SW 1271 (cell line): ENCODE measurements at regions not wholly inside any gene's neighbourhood (a gene's known extent, or its start where the extent isn't known, plus 50 kb on each side); places are given as distances from the start of the nearest gene placed in this dataset.
"Not testable (repeated sequence)": the region's sequence is repeated elsewhere in the genome, so short reads cannot be mapped to it uniquely, and the experiment has no call there.

Source experiments
- DNase-seq, 2 experiments: peaks; one replicate each; lab custom pipeline; 2025; lab: John Stamatoyannopoulos, UW

DNA sequence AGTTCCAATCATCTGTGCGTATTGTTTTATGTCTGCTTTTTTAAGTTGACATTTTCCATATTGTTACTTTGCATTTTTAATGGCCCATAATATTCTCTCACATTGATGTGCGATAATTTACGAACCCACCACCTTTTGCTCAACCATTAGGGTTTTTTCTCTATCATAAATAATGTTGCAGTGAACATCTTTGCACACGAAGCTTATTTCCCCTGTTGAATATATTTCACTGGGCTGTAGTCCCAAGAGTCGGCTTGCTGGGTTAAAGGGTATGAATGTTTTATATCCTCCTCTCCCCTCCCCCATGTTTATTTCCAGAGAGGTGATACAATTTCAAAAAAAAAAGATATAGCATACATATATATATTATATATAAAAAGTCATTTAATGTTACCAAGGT is 272.7 kb upstream of the RGMA start:
- DNase-seq, result no peak

GRCh38 chr15:93360976-93361375 is 272.0 kb upstream of the RGMA start:
- no peak for DNase-seq

DNA sequence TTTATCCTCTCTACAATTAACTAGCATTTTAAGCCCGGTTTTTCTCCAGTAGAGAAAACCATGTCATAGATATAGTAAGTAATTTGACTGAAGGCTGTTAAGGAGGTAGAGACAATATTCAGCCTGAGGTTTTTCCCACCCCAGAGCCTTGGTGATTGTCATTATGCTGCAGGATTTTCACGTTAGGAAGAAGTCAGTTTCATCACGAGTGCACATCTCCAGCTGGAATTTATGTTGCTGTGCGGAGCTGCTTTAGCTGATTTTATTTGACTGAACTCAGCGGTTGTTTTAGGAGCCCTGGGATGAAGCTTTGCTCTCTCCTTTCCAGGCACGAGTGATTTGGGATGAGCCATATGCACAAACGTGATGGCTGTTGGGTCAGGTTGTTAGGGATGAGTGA is 271.3 kb upstream of the RGMA start:
- no peak for DNase-seq

DNA sequence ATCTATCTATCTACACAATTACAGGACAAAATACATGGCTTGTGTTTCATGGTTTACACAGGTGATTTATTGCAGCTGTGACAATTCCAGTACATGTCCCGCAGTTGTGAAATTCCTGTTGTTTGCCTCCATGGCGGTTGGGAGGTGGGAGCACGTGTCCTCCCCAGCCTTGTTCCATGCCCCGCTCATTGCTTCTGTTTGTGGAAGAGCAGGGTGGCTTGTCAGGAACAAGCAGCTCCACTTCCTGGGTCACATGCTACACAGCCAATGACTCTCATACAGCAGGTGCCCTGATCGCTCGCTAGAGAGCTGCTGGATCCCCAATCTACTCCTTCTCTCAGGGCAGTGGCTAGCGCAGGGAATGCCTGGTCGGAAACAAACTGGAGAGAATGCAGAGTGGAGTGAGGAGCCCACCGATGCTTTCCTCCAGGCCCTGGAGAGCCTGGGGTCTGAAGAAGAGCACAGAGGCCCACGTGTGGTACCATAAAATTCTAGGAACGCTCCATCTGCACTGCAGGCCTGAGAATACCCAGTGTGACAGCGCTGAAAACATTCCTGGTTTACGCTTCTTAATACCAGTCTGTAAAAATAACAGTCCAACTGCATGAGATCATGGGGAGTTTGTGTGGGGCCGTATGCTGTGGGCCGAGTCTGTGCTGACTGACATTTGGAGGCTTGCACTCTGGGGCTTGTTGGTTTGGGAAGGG is 270.6 kb upstream of the RGMA start:
- DNase-seq, result no peak

DNA sequence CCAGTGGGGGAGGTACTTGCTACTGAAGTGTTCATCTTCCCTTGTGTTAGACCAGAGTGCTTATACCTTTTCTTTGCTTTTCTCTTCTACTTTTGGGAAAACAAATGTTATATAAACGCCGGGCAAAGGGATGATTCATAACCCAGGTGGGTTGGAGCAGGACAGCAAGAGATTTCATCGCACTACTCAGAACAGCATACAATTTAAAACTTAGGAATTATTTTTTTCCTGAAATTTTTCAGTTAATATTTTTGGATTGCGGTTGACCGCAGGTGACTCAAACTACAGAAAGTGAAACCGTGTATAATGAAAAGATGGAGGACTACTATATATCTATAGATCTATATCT is 270.0 kb upstream of the RGMA start:
- DNase-seq, result no peak

GRCh38 chr15:93358166-93359059 is 269.4 kb upstream of the RGMA start:
- no peak for DNase-seq

DNA sequence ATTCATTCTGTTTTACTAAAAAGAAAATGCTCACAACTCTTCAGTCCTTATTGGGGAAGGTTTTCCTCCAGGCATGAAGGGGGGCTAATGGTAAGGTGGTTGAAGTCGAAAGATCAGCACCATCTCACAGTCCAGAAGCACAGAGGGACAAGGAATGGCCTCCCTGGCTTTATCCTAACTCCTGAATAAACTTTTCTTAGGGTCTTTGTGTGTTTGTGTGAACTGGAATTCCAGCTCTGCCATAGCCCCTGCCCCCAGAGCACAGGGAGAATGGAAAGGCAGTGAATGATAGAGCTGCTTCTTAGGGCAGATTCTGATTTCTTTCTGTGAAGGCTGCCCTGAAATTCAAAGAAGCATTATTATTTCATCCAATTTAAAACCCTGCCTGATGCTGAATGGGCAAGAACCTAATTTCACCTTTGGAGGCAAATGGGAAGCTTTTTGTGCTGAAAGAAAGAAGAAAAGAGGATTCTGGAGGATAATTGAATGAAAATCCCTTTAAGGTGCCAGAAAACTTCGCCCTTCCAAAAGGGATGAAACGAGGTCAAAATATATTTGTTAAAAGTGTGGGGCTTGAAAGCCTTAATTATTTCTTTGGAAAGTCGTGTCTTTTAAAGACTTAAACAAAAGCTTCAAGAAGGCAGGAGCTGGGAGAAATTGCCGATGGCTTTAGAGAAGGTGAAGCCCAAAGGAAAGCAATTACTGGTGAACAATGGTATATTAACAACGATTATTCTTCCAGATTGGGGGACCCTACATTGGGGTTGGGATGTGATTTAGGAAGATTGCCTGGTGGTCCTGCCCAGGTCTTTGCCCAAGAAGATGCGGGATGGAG is 259.9 kb upstream of the RGMA start:
- no peak for DNase-seq

DNA sequence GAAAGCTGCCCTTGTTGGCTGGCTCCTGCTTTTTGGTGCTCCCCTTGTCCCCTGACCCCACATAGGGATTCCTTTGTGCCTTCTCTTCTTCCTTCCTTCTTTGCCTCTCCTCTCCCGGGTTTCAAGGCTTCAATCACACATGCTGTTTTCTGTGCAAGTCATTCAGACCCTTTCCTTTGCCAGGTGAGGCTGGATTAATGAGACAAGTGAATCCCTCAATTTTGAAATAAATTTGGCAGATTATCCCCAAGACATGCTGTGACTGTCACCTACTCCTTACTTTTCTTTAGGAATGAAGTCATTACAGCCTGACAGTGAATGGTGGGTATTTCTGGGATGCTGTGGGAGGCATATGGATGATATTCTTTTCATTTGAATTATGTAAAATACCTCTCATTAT is 259.0 kb upstream of the RGMA start:
- no peak for DNase-seq

DNA sequence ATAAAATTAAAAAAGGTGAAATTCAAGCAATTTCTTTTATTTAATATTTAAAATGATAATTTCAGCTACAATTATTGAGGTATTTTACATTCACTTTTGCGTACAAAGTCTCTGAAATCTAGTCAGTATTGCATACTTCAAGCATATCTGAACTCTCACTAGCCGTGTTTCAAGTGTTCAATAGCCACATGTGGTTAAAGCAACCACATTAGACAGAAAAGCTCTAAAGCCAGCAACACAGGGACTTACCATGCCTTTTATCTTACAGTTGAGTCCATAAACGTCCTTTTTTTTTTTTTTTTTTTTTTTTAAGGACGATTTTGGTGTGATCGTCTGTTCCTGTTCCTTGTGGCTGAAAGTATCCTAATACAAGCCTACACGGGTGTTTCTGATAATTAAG is 257.0 kb upstream of the RGMA start:
- no peak for DNase-seq

GRCh38 chr15:93343402-93343801 is 254.4 kb upstream of the RGMA start:
- DNase-seq, result not testable (repeated sequence)

DNA sequence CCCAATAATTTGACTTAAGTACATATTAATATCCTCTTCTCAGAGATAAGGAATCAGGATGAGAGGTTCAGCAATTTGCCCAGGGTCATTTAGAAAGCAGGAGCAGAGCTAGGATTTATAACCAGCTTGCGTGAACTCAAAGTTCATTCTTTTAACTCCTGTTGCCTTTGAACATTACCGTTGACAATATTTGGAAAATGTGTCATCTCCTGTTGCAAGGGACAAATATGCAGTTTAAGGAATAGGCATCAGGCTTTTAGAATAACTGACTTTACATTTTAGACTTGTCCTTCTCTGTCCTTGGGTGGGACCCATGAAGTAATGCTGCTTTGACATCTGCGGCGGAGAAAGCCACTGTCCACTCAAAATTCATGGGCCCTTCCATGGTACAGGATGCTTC is 252.2 kb upstream of the RGMA start:
- DNase-seq, result no peak

DNA sequence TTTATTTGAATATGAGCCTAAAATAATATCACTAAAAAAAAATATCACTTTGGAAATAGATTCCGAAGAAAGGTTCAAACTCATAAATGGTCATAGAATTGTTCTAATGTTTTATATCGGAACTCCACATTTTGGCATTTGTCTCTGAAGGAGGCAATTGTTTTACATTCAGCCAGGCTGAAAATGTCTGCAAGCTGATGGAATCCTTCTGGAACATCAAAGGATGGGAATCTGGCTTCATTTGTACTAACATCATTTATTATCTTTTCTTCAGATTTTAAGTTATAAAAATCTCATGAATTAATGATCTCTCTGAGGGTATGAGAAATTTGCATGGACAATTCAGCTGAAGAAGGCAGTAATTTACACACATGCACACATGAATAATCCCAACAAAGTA is 251.4 kb upstream of the RGMA start:
- DNase-seq, result no peak

GRCh38 chr15:93333796-93334195 is 244.8 kb upstream of the RGMA start:
- DNase-seq, result no peak

DNA sequence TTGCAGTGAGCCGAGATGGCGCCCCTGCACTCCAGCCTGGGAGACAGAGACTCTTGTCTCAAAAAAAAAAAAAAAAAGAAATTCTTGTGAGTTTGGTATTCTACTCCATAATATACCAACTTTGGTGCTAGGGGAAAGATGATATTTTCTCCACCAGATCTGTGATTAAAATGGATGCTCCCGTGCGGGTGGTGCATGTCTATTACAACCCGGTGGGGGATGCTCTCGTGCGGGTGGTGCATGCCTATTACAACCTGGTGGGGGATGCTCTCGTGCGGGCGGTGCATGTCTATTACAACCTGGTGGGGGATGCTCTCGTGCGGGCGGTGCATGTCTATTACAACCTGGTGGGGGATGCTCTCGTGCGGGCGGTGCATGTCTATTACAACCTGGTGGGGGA is 244.1 kb upstream of the RGMA start:
- not testable (repeated sequence) for DNase-seq

- DNase-seq, result no peak
Observed at GRCh38 chr15:93332168-93332553, 243.2 kb upstream of the RGMA start.

DNA sequence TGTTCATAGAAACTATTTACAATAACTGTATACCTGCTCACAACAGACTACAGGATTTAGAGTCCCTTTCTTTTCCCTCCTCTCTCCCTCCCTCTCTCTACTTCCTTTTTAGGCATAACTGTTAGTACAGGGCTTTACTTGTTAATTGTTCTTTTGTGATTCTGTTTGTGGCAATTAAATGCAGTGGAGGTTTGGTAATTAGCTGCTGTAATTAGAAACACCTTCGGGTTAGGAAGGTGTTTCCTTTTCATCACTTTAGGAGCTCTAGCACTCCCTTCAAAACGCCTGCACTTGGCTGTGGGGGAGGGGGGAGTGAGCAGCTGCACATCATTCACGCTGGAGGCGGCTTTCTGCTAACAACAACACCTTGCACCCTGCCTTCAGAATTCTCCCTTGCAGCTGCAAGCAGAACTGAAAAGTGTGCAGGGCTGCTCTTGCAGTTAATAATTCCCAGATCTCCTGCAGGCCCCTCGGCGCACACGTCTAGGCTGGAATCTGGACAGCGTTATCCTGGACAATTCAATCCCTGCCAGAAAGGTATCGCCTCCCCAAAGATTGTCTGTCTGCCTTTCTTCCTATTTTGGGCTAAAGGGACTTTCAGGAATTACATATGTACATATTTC is 242.6 kb upstream of the RGMA start:
- DNase-seq, result no peak

DNA sequence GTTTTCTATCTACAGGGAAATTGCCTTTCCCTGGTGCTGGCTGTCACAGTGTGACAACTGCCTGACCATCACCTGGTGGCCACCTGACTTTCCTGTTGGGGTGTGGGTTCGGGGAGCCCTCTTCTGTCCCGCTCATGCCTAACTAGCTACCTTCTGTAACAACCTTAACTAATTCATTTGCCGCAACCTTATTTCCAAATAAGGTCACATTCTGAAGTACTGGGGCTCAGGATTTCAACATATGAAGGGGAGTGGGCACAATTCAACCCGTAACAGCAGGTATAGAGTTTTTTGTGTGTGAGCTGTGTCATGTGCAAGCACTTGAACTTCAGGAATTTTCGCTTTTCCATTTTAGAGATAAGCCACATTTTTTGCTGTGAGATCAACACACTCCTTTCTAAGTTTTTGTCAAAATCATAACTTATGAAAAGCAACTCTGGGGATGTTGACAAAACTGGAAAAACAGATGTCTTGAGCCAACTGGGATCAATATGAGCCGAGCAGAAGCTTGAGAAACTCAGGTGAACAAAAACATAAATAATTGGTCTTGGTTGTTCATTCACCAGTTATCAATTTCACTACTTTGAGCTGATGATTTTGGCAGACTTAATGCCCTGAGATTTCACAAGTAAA is 242.0 kb upstream of the RGMA start:
- no peak for DNase-seq

DNA sequence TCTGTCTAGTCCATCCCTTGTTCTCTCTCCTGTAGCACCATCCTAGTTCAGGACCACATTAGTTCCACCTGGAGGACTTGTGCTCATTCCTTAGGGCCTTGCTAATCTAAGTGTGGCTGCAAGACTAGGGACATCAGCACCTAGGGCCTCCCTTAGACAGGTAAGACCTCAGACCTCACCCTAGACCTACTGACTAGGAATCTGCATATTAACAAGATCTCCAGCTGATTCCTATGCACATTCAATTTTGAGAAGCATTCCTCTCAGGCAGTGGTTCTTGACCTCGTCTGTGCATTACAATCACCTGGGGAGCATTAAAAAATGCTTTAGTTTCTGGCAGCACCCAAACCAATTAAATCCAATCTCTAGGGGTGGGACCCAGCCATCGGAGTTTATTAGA is 238.4 kb upstream of the RGMA start:
- no peak for DNase-seq

DNA sequence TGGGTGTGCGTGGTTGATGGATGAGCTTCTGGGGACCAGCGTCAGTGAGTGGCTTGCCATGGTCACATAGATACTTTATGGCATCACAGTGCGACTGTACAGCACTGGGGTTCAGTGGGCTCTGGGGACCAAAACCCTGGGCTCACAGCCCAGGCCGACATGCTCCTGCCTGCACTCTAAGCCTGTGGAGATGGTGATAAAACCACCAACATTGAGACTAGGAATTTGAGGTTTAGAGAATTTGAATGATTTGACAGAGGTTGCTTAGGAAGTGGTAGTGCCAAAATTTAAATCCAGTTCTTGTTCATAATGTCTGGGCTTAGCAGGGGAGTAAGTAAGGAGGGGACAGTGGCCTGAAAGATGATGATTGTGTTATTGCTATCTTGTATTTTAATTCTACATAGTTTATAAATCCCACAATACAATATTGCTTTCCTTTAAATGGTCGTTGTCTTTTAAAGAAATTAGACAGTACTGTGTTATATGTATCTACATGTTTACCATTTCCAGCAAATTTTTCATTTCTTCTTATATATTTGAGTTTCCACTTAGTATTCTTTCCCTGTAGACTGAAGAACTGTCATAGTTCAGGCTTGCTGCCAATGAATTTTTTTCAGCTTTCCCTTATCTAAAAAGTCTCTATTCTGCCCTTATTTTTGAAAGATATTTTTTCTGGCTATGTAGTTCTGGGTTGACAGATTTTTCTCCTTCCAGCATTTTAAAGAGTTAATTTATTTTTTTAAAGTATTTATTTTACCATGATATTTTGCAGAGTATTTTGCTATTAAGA is 235.4 kb upstream of the RGMA start:
- no peak for DNase-seq

- peak in 1 of 2 experiments; percentile 45 for DNase-seq
Observed at GRCh38 chr15:93321881-93322282, 232.9 kb upstream of the RGMA start.
